ELR (cell line): ENCODE measurements at regions not wholly inside any gene's neighbourhood (a gene's known extent, or its start where the extent isn't known, plus 50 kb on each side); places are given as distances from the start of the nearest gene placed in this dataset.
A peak's percentile ranks its signal among the peaks of the same experiment; 100 is the strongest.
"Not testable (repeated sequence)": the region's sequence is repeated elsewhere in the genome, so short reads cannot be mapped to it uniquely, and the experiment has no call there.

ENCODE experiments used
- DNase-seq: peaks from one replicate; pipeline ENCODE4 v3.0.0-alpha.2; 2015; ENCODE audit warnings: low read depth

DNA sequence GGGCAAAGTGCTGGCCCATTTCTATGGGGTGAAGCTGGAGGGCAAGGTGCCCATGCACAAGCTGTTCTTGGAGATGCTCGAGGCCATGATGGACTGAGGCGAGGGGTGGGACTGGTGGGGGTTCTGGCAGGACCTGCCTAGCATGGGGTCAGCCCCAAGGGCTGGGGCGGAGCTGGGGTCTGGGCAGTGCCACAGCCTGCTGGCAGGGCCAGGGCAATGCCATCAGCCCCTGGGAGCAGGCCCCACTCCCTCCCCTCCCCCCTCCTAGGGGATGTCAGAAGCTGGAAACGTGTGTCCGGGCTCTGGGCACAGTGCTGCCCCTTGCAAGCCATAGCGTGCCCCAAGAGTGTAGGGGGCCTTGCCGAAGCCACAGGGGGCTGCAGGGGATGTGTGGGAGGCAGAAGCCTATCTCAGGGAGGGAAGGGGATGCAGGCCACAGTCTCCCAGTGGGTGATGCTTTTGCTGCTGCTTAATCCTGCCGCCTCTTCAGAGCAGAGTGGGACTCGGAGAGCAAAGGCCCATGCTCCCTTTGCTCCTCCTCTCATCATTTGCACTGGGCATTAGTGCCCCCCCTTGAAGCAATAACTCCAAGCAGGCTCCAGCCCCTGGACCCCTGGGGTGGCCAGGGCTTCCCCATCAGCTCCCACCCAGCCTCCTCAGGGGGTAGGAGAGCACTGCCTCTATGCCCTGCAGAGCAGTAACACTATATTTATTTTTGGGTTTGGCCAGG is 85.2 kb downstream of the MRPL57 start:
- DNase-seq = not testable (repeated sequence)

DNA sequence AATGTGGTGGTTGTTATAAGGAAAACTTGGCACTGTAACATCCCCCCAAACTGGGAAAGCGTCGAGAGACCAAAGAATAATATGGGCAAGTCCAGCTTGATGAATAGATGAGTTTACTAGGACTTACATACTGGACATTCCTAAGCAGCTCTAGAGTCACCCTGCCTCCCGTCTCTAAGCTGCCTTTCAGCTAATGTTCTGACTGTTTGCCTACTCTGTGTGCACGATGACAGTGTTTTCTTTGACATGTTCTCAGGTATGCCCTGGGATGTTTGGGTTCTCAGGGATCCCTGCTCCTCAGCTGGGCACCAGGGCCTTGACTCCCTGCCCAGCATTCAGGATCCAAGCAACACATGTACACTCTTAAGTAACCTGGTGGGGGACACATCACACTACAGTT is 87.5 kb downstream of the MRPL57 start:
- not testable (repeated sequence) for DNase-seq

DNA sequence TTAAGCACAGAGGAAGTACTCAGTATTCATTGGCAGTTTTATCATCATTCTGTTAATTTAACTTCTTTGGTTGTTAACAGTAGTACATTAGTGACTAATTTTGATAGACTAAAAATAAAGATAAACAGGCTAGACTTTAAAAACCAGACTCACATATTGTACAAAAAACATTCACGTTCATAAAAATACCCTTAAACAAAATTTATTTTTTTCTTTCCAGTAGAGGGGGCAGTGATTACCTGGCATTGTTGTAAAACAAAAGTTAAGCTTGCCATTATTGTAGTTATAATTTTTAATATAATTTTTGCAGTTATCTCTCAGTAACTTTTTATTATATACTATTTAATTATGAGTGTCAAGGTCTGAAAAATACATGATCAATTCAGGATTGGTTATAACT is 92.0 kb downstream of the MRPL57 start:
- not testable (repeated sequence) for DNase-seq

DNA sequence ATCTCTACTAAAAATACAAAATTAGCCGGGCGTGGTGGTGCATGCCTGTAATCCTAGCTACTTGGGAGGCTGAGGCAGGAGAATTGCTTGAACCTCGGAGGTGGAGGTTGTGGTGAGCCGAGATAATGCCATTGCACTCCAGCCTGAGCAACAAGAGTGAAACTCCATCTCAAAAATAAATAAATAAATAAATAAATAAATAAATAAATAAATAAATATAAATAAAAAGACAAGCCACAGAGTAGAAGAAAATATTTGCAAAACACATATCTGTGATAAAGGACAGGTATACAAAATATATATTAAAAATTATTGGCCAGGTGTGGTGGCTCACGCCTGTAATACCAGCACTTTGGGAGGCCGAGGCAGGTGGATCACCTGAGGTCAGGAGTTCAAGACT is 96.0 kb downstream of the MRPL57 start:
- not testable (repeated sequence) for DNase-seq

DNA sequence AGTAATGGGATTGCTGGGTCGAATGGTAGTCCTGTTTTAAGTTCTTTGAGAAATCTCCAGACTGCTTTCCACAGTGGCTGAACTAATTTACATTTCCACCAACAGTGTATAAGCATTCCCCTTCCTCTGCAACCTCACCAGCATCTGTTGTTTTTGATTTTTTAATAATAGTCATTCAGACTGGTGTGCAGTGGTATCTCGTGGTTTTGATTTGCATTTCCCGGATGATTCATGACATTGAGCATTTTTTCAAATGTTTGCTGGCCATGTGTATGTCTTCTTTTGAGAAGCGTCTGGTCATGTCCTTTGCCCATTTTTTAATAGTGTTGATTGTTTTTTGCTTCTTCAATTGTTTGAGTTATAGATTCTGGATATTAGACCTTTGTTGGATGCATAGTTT is 98.0 kb downstream of the MRPL57 start:
- peak; percentile 38 for DNase-seq

DNA sequence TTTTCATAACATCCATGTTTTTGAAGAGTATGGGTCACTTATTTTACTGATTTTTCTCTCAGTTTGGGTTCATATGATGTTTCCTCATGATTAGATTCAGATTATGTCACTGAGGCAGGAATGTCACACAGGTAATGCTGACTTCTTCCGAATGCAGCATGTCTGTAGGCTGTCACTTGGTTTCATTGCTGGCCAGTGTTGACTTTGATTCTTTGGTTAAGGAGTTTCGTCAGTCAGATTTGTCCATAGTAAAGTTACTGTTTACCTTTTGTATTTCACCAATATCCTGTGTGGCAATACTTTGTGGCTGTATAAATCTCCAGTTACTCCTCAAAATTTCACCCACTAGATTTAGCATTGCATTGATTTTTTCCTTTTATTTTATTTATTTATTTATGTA is 105.6 kb downstream of the MRPL57 start:
- DNase-seq = no peak

DNA sequence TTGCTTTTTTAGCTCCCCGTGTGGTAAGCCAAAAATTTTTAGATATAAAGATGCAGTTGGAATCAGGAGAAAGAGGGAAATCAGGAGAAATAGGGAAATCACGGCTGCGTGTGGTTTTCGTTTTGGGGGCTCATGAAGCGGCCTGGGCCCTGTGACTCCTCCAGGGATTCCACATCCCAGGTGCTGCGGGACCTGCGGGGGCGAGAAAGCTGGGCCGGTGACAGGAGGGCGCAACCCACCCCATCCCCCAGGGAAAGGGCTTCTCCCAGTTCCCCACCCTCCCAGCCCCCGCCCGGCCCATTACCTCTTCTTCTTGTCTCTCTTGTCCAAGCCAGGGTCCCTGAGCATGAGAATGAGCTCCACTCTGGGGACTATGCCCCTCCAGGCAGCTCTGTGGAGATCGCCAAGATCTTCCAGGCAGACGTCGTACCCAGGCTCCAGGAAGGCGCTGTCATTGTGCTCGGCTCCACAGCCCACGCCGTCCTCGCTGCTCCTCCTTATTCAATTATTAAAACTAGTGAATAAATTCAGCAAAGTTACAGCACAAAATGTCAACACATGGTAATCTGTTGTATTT is 111.0 kb downstream of the MRPL57 start:
- no peak for DNase-seq

DNA sequence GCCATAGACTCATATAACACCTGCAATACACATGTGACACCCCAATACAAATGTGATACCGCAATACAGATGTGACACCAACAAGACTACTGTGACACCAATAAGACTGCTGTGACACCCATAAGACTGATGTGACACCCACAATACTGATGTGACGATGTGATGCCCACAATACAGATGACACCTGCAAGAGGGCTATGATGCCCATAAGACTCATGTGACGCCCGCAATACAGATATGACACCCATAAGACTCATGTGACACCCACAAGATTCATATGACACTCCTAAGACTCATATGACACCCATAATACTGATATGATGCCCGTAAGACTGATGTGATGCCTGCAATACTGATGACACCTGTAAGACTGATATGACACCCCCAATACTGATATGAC is 113.0 kb downstream of the MRPL57 start:
- DNase-seq = no peak

DNA sequence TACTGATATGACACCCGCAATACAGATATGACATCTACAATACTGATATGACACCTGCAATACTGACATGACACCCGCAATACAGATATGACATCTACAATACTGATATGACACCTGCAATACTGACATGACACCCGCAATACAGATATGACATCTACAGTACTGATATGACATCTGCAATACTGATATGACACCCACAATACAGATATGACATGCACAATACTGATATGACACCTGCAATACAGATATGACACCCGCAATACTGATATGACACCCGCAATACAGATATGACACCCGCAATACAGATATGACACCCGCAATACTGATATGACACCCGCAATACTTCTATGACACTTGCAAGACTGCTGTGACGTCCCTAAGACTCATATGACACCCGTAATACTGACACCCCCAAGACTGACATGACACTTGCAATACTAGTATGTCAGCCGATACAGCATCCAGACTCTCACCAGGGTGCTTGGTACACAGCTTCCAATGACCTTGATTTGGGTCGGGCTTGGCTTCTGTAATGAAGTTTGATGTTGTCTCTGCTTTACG is 114.1 kb downstream of the MRPL57 start:
- not testable (repeated sequence) for DNase-seq

DNA sequence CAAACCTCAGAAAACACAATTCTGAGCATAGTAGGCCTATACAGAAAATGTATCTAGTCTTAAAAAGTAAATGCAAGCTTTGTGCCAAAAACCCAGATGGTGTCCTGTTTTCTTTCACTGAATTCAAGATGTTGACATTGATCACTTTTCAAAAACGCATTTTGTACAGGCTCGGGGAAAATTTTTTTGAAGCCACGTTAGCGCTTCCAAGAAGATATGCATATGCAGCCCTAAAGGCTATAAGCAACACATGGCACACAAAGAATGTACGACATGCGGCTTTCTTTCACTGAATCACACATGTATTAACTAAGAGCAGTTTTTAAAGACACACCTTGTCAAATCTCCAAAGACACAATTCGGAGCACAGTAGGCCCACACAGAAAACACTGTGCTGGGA is 115.4 kb downstream of the MRPL57 start:
- no peak for DNase-seq

DNA sequence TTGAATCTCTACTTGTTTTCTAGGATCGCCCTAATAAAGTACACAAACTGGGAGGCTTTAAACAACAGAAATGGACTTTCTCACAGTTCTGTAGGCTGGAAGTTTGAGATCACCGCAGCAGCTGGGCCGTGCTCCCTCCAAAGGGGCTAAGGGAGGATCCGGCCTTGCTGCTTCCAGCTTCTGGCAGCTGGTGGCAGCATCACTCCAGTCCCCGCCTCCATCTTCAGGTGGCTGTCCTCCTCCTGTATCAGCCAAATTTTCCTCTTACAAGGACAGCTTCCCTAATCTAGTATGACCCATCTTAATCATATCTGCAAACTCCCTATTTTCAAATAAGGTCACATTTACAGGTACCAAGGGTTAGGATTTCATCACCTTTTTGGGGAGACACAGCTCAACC is 120.5 kb downstream of the MRPL57 start:
- DNase-seq = peak; percentile 61

DNA sequence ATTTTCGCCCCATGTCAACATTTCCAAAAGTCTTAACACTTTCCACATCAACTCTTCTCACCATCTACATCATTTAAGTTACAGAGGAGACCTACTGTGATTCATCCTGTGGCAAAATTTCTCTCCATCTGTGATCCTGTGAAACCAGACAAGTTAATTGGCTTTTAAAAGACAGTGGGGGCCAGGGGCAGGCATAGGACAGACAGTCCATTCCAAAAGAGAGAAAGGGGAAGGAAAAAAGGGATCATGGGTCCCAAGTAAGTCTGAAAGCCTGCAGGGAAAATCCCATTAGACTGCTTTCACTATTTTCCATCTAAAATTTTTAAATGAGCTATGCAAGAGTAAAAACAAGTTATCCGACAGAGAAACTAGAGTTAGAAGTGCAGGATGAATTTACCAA is 121.0 kb downstream of the MRPL57 start:
- DNase-seq = peak; percentile 36

DNA sequence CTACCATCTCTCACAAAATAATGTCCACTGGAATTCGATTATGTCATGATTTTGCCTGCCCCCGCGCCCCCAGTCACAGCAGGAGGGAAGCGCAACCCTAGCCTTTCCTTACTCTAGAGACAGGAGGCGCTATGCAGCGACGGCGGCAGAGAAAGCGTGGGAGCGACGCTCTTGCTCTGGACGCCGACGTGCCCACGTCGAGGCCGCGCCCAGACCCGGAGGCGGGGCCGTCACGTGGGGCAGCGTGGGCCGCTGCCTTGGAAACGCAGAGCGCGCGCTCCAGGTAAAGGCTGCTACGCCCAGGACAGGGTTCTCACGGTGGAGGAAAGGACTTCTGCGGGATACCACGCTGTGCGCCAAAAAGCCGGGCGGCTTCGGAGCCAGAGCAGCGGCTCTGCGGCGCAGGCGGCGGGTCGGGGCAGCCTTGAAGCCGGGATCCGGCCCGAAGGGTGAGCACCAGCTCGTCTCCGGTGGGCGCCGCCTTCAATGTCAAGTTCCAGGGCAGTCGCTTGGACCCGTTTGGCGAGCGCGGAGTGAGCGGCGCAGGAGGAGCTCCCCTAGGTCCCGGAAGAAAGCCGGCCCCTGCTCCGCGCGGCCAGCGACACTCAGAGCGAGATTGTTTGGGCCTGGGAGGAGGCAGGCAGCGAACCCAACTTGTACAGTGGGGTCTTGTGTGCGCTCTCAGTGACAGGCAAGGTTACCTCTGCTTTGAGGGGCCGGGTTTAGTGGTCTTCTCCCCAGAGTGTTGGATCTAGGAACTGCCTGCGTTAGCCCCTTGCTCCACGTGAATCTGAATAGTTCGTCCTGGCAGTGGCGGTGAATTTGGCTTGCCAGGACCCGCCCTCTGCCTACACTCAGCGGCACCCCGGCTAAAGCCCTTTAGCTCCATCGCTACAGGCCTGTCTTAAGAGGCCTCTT is 121.7 kb downstream of the MRPL57 start:
- DNase-seq = peak; percentile 94

DNA sequence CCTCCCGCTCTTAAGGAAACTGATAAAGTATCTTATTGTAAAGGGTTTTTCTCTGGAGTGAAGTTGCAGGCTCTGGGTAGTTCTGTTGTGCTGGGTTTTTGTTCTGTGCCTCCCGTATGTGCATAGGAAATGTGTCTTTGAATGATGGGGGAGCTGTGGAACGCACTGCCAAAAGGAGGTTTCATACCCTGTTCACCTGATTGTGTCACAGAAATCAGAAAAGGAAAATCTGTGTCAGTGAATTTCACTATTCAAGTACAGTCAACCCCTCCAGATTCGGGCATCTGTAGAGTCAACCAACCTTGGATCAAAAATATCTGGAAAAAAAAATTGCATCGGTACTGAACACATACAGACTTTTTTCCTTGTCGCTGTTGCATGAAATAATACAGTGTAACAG is 127.8 kb downstream of the MRPL57 start:
- no peak for DNase-seq

DNA sequence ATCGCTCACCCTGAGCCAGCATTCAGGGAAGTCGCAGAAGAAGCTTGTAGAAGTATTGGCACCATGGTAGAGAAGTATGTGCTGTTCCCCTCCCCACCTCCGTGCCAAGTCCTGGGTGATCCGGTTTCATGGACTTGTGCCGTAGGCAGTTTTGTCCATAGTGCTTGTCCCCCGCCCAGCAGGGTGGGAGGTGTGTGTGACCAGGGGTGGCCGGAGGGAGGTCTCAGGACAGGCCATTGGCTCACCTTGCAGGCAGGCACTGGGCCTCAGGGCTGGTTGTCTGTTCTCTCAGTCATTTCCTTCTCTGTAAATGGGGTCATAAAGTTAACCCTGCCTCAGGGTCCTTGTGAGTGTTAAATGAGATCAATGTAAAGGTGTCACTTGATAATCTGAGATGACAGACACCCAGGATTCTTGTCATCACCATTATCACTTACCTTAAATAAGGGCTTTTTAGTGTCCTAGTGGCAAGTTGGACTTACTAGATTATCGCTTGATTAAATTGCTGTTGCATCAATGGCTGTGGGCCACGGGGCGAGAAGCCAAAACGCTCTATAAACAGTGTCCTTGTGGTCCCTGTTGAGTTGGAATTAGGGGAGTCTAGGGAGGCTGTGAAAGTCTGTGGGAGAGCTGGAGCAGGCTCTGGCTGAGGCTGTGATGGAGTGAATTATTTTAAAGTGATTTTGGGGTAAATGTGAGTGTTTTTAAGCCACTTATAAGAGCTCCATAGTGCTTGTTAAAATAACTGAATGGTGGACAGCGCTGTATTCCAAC is 130.0 kb downstream of the MRPL57 start:
- not testable (repeated sequence) for DNase-seq

DNA sequence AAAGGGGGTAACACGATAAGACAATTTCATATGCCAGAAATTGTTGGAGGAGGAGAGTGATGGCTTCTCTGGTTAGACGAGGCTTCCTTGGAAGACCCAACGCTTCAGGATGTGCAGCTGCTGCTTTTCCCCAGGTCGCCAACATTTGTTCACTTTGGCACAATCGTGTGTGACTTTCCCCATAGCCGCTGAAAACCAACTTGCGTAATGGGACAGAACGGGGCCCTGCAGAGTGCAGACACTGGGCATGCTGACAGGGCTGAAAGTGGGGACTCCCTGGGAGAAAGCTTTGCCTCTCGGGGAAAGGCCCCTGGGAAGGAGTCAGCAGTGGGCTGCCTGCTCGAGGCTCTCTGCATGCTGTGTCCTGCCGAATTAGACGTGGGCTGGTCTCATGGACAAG is 130.7 kb downstream of the MRPL57 start:
- DNase-seq = not testable (repeated sequence)

DNA sequence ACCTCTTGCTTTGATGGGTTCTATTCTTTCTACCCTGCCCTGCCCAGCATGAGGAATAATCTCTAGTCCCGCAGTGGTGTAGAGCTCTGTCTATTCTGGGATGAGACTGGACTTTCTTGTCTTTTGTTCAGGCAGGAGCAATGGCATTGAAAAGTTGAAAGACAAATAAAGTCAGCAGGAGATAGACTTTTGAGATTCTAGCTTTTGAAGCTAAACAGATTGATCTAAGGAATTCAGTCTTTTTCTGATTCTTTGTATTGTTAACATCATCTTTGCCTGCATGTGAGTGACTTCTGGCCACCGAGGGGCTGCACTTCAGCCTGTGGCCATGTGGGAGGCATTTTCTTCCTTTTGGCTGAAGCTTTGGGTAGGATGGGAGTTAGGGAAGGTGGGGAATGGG is 132.4 kb downstream of the MRPL57 start:
- DNase-seq = no peak

DNA sequence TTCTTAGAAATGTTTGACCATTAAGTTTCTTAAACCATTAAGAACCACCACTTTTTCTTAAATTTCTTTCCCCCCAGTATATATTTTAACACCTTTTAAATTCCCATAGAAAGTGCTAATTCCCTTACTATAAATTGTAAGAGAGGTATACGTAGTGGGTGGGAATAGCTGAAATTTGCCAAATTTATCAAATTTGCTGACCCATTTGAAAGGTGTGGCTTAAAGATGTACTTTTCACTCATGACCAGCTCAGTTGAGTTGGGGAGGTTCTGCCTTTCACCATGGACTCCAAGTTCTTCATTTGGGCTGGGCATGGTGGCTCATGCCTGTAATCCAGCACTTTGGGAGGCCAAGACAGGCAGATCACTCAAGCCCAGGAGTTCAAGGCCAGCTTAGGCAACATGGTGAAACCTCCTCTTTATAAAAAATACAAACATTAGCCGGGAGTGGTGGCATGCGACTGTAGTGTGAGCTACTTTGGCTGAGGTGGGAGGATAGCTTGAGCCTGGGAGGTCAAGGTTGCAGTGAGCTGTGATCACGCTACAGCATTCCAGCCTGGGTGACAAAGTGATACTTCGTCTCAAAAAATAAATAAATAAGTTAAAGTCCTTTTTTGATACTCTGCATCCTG is 133.2 kb downstream of the MRPL57 start:
- DNase-seq = no peak

DNA sequence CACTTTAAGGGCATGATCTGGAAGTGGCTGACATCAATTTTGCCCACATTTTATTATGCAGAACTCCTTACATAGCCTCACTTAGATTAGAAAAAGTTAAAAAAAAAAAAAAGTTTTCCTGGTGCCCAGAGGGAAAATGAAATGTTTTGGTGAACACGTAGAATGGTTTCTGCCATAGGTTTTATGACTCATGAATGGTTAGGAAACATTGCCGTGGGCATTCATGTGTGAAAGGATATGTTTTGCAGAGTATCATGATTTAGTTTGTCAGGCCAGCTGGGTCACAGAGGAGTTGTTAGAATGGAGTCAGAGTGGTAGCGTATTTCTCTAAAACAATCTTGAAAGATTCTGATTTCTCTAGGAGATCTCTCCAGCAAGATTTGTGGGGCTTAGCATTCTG is 133.8 kb downstream of the MRPL57 start:
- peak; percentile 75 for DNase-seq

DNA sequence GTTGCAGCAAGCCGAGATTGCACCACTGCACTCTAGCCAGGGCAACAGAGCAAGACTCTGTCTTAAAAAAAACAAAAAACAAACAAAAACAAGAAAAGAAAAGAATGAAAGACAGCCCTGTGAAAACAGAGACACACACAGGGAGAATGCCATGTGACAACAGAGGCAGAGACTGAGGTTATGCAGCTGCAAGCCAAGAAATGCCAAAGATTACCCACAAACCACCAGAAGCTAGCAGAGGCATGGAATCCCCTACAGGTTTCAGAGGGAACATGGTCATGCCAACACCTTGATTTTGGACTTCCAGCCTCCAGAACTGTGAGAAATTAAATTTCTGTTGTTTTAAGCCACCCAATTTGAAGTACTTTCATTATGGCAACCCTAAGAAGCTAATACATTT is 138.5 kb downstream of the MRPL57 start:
- DNase-seq = not testable (repeated sequence)

DNA sequence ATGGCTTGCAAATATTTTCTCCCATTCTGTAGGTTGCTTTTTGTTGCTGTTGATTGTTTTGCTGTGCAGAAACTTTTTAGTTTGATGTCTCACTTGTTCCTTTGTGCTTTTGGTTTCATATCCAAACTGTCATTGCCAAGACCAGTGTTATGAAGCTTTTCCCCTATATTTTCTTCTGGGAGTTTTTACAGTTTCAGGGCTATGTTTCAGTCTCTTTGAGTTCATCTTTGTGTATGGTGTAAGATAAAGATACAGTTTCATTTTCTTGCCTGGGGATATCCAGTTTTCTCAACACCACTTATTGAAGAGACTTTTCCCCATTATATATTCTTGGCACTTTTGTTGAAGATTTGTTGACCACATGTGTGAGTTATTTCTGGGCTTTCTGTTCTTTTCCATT is 139.9 kb downstream of the MRPL57 start:
- DNase-seq = no peak
